ENCODE measurements at regions not wholly inside any gene's neighbourhood (a gene's known extent, or its start where the extent isn't known, plus 50 kb on each side); places are given as distances from the start of the nearest gene placed in this dataset.
"Not testable (repeated sequence)": the region's sequence is repeated elsewhere in the genome, so short reads cannot be mapped to it uniquely, and the experiment has no call there.

- no peak overlapping the region for H3K4me3 ChIP-seq
- peaks cover 0 to 15% (median 9%) of the 10 kb centered on the region in 4 donors for H3K4me1 ChIP-seq
- H3K36me3 ChIP-seq, result no peaks in the 10 kb centered on the region
- TF ChIP-seq POLR2A (IDR thresholded peaks at IDR 0.05; ENCODE audit: low read depth), result no peak
- no peak for TF ChIP-seq CTCF (IDR thresholded peaks at IDR 0.05)
- TF ChIP-seq POLR2AphosphoS5 (IDR thresholded peaks at IDR 0.05), result no peak
- TF ChIP-seq EP300 (IDR thresholded peaks at IDR 0.05), result no peak
- intact Hi-C loops (cut with DNase I), result no loop called here
- 77% methylated on average over 18 of the region's 20 CpGs for WGBS
- no peak overlapping the region for H3K27ac ChIP-seq (replicated peaks in 1 of 4)
- peak; percentile 21 for DNase-seq (ENCODE audit: extremely low spot score)
- no peaks in the 10 kb centered on the region for H3K27me3 ChIP-seq
- no peaks in the 10 kb centered on the region for H3K9me3 ChIP-seq
Measured at GRCh38 chr2:238776003-238776760, 71.7 kb upstream of the TWIST2 start.

- H3K4me3 ChIP-seq; intact Hi-C loops (cut with DNase I); H3K27ac ChIP-seq (replicated peaks in 1 of 4); H3K36me3 ChIP-seq; H3K27me3 ChIP-seq; H3K4me1 ChIP-seq; H3K9me3 ChIP-seq; DNase-seq (ENCODE audit: extremely low spot score): not testable (repeated sequence)
- WGBS, result 46% methylated on average over 7 of the region's 8 CpGs
Measured at GRCh38 chr2:238776761-238777046, 71.2 kb upstream of the TWIST2 start.

GRCh38 chr2:238777369-238778067 is 70.4 kb upstream of the TWIST2 start:
- H3K9me3 ChIP-seq, result no peaks in the 10 kb centered on the region
- no peaks in the 10 kb centered on the region for H3K36me3 ChIP-seq
- 78% methylated on average over 10 of the region's 15 CpGs for WGBS
- H3K4me3 ChIP-seq, result no peak overlapping the region
- peak; percentile 72 for DNase-seq (ENCODE audit: extremely low spot score)
- no peak overlapping the region for H3K27ac ChIP-seq (replicated peaks in 1 of 4)
- peaks cover 0 to 1% (median 0%) of the 10 kb centered on the region in 4 donors for H3K4me1 ChIP-seq
- intact Hi-C loops (cut with DNase I), result no loop called here
- H3K27me3 ChIP-seq, result no peaks in the 10 kb centered on the region
- TF ChIP-seq POLR2A (IDR thresholded peaks at IDR 0.05; ENCODE audit: low read depth) (no peak), EP300 (IDR thresholded peaks at IDR 0.05) (no peak), POLR2AphosphoS5 (IDR thresholded peaks at IDR 0.05) (no peak), CTCF (IDR thresholded peaks at IDR 0.05) (no peak)

GRCh38 chr2:238784671-238785527 is 63.0 kb upstream of the TWIST2 start:
- Histone ChIP-seq H3K27ac (replicated peaks in 1 of 4) (peak overlapping the region; percentile 37 to 52 (median 49)), H3K4me3 (no peak overlapping the region), H3K9me3 (no peaks in the 10 kb centered on the region), H3K4me1 (peaks cover 0 to 16% (median 13%) of the 10 kb centered on the region in 4 donors), H3K27me3 (no peaks in the 10 kb centered on the region), H3K36me3 (no peaks in the 10 kb centered on the region)
- TF ChIP-seq POLR2A (IDR thresholded peaks at IDR 0.05; ENCODE audit: low read depth) (no peak), CTCF (IDR thresholded peaks at IDR 0.05) (peak; percentile 89 to 94 (median 93)), EP300 (IDR thresholded peaks at IDR 0.05) (no peak), POLR2AphosphoS5 (IDR thresholded peaks at IDR 0.05) (peak; percentile 27 to 54)
- intact Hi-C loops (cut with DNase I), result loop anchor here (5.0 kb wide), 4 partner anchors 58 to 413 kb away; no protein-coding TSS in a partner anchor
- 38% methylated on average over 13 of the region's 17 CpGs for WGBS
- no peak for DNase-seq (ENCODE audit: extremely low spot score)

GRCh38 chr2:238785528-238785860 is 62.4 kb upstream of the TWIST2 start:
- H3K27ac ChIP-seq (replicated peaks in 1 of 4), result peak overlapping the region; percentile 37 to 52 (median 49)
- 76% methylated on average over 9 of the region's 9 CpGs for WGBS
- intact Hi-C loops (cut with DNase I), result loop anchor here (5.0 kb wide), 3 partner anchors 188 to 413 kb away; no protein-coding TSS in a partner anchor

More at GRCh38 chr2:238785528-238785860, 62.4 kb upstream of the TWIST2 start:
- no peak for DNase-seq (ENCODE audit: extremely low spot score)
- H3K9me3 ChIP-seq, result no peaks in the 10 kb centered on the region
- no peaks in the 10 kb centered on the region for H3K27me3 ChIP-seq
- TF ChIP-seq POLR2A (IDR thresholded peaks at IDR 0.05; ENCODE audit: low read depth), result no peak
- no peak for TF ChIP-seq POLR2AphosphoS5 (IDR thresholded peaks at IDR 0.05)
- TF ChIP-seq CTCF (IDR thresholded peaks at IDR 0.05), result no peak
- no peak for TF ChIP-seq EP300 (IDR thresholded peaks at IDR 0.05)
- no peaks in the 10 kb centered on the region for H3K36me3 ChIP-seq
- no peak overlapping the region for H3K4me3 ChIP-seq
- H3K4me1 ChIP-seq, result peaks cover 0 to 16% (median 13%) of the 10 kb centered on the region in 4 donors

All from esophagus muscularis mucosa (tissue), 4 donors.